Head of caudate nucleus (tissue), 42 donors: ENCODE measurements at regions not wholly inside any gene's neighbourhood (a gene's known extent, or its start where the extent isn't known, plus 50 kb on each side); places are given as distances from the start of the nearest gene placed in this dataset.
A peak's percentile ranks its signal among the peaks of the same experiment; 100 is the strongest.

Experiments used
- DNase-seq, 42 donors: peaks; one replicate each; pipeline versions ENCODE4 v3.0.0 to v3.0.0-alpha.2; 2020 to 2021; ENCODE audit warnings: mixed read lengths in 7 of 42
- intact Hi-C: fragments of 100-400 bp; cut with DNase I; formaldehyde crosslinking; loops from one replicate; pipeline ENCODE4 v1.15.0; 2022

GRCh38 chr3:66588340-66588847 is 87.6 kb upstream of the LRIG1 start:
- no peak for DNase-seq
- intact Hi-C loops = no loop called here

GRCh38 chr3:66592016-66592761 is 91.4 kb upstream of the LRIG1 start:
- intact Hi-C loops = no loop called here
- DNase-seq = no peak

GRCh38 chr3:66592927-66593625 is 92.3 kb upstream of the LRIG1 start:
- intact Hi-C loops = no loop called here
- no peak for DNase-seq

GRCh38 chr3:66593978-66594377 is 93.2 kb upstream of the LRIG1 start:
- intact Hi-C loops = no loop called here
- DNase-seq = no peak

- DNase-seq = no peak
- intact Hi-C loops = no loop called here
Observed at GRCh38 chr3:66597308-66597863, 96.6 kb upstream of the LRIG1 start.

GRCh38 chr3:66598168-66598567 is 97.3 kb upstream of the LRIG1 start:
- DNase-seq = peak in 1 of 42 donors; percentile 10
- intact Hi-C loops = no loop called here

- DNase-seq = no peak
- intact Hi-C loops = no loop called here
Observed at GRCh38 chr3:66602237-66602636, 101.4 kb upstream of the LRIG1 start.

GRCh38 chr3:66602691-66603090 is 101.9 kb upstream of the LRIG1 start:
- intact Hi-C loops = no loop called here
- DNase-seq = no peak

- intact Hi-C loops = no loop called here
- no peak for DNase-seq
Observed at GRCh38 chr3:66603151-66603611, 102.4 kb upstream of the LRIG1 start.

- intact Hi-C loops = no loop called here
Observed at GRCh38 chr3:66604481-66604880, 103.7 kb upstream of the LRIG1 start.

GRCh38 chr3:66606126-66606525 is 105.3 kb upstream of the LRIG1 start:
- intact Hi-C loops = no loop called here
- DNase-seq = no peak

More at GRCh38 chr3:66604481-66604880, 103.7 kb upstream of the LRIG1 start:
- no peak for DNase-seq

GRCh38 chr3:66606868-66607267 is 106.0 kb upstream of the LRIG1 start:
- no peak for DNase-seq
- intact Hi-C loops = no loop called here

GRCh38 chr3:66609660-66610561 is 109.1 kb upstream of the LRIG1 start:
- intact Hi-C loops = no loop called here
- peak in 19 of 42 donors; percentile 10 to 68 (median 29) for DNase-seq

GRCh38 chr3:66610562-66610909 is 109.7 kb upstream of the LRIG1 start:
- intact Hi-C loops = no loop called here
- no peak for DNase-seq

GRCh38 chr3:66615643-66616301 is 115.0 kb upstream of the LRIG1 start:
- intact Hi-C loops = no loop called here
- no peak for DNase-seq

GRCh38 chr3:66617351-66617750 is 116.5 kb upstream of the LRIG1 start:
- intact Hi-C loops = no loop called here

GRCh38 chr3:66618066-66618465 is 117.2 kb upstream of the LRIG1 start:
- DNase-seq = no peak
- intact Hi-C loops = no loop called here

More at GRCh38 chr3:66617351-66617750, 116.5 kb upstream of the LRIG1 start:
- no peak for DNase-seq

GRCh38 chr3:66620296-66620695 is 119.5 kb upstream of the LRIG1 start:
- peak in 11 of 42 donors; percentile 2 to 50 (median 14) for DNase-seq
- intact Hi-C loops = no loop called here
